ENCODE measurements at regions not wholly inside any gene's neighbourhood (a gene's known extent, or its start where the extent isn't known, plus 50 kb on each side); places are given as distances from the start of the nearest gene placed in this dataset.
"Not testable (repeated sequence)": the region's sequence is repeated elsewhere in the genome, so short reads cannot be mapped to it uniquely, and the experiment has no call there.

GRCh38 chr16:54985156-54985555, 54.5 kb downstream of the IRX5 start:
- no peak for TF ChIP-seq CTCF (IDR thresholded peaks at IDR 0.05; ENCODE audit: low read depth, low read length, missing control alignments)
- DNase-seq, result no peak
- in situ Hi-C loops (cut with HindIII; ENCODE audit: low pct_ligation_motif_present, low sequenced_read_pairs), result no loop called here
- H3K36me3 ChIP-seq (replicated peaks), result no peaks in the 10 kb centered on the region
- peaks cover 2% of the 10 kb centered on the region for H3K27me3 ChIP-seq (replicated peaks)
- H3K27ac ChIP-seq, result no peak overlapping the region
- H3K4me3 ChIP-seq (ENCODE audit: low read depth, low read length), result no peak overlapping the region

GRCh38 chr16:54985668-54986067, 55.0 kb downstream of the IRX5 start:
- no peak overlapping the region for H3K27ac ChIP-seq
- TF ChIP-seq CTCF (IDR thresholded peaks at IDR 0.05; ENCODE audit: low read depth, low read length, missing control alignments), result no peak
- in situ Hi-C loops (cut with HindIII; ENCODE audit: low pct_ligation_motif_present, low sequenced_read_pairs), result no loop called here
- peaks cover 2% of the 10 kb centered on the region for H3K27me3 ChIP-seq (replicated peaks)
- H3K36me3 ChIP-seq (replicated peaks), result no peaks in the 10 kb centered on the region
- DNase-seq, result no peak
- H3K4me3 ChIP-seq (ENCODE audit: low read depth, low read length), result no peak overlapping the region

GRCh38 chr16:54986409-54986808, 55.7 kb downstream of the IRX5 start:
- H3K27ac ChIP-seq, result no peak overlapping the region
- in situ Hi-C loops (cut with HindIII; ENCODE audit: low pct_ligation_motif_present, low sequenced_read_pairs), result no loop called here
- H3K4me3 ChIP-seq (ENCODE audit: low read depth, low read length), result no peak overlapping the region
- no peaks in the 10 kb centered on the region for H3K36me3 ChIP-seq (replicated peaks)
- DNase-seq, result no peak
- peaks cover 2% of the 10 kb centered on the region for H3K27me3 ChIP-seq (replicated peaks)
- TF ChIP-seq CTCF (IDR thresholded peaks at IDR 0.05; ENCODE audit: low read depth, low read length, missing control alignments), result no peak

GRCh38 chr16:54987081-54987480, 56.4 kb downstream of the IRX5 start:
- TF ChIP-seq CTCF (IDR thresholded peaks at IDR 0.05; ENCODE audit: low read depth, low read length, missing control alignments), result no peak
- no peak overlapping the region for H3K4me3 ChIP-seq (ENCODE audit: low read depth, low read length)
- in situ Hi-C loops (cut with HindIII; ENCODE audit: low pct_ligation_motif_present, low sequenced_read_pairs), result no loop called here

GRCh38 chr16:54991525-54991924, 60.9 kb downstream of the IRX5 start:
- no peak for DNase-seq
- in situ Hi-C loops (cut with HindIII; ENCODE audit: low pct_ligation_motif_present, low sequenced_read_pairs), result no loop called here
- Histone ChIP-seq H3K36me3 (replicated peaks) (no peaks in the 10 kb centered on the region), H3K4me3 (ENCODE audit: low read depth, low read length) (no peak overlapping the region), H3K27me3 (replicated peaks) (no peaks in the 10 kb centered on the region), H3K27ac (no peak overlapping the region)
- TF ChIP-seq CTCF (IDR thresholded peaks at IDR 0.05; ENCODE audit: low read depth, low read length, missing control alignments), result no peak

More at GRCh38 chr16:54987081-54987480, 56.4 kb downstream of the IRX5 start:
- no peak for DNase-seq
- H3K27me3 ChIP-seq (replicated peaks), result peaks cover 2% of the 10 kb centered on the region
- H3K27ac ChIP-seq, result no peak overlapping the region
- H3K36me3 ChIP-seq (replicated peaks), result no peaks in the 10 kb centered on the region

GRCh38 chr16:54991946-54992345, 61.3 kb downstream of the IRX5 start:
- in situ Hi-C loops (cut with HindIII; ENCODE audit: low pct_ligation_motif_present, low sequenced_read_pairs); DNase-seq; H3K36me3 ChIP-seq (replicated peaks); H3K4me3 ChIP-seq (ENCODE audit: low read depth, low read length); H3K27ac ChIP-seq; H3K27me3 ChIP-seq (replicated peaks): not testable (repeated sequence)

Data from brain microvascular endothelial cell (primary cell).